CD4-positive, CD25-positive, alpha-beta regulatory T cell (primary cell): ENCODE measurements at regions not wholly inside any gene's neighbourhood (a gene's known extent, or its start where the extent isn't known, plus 50 kb on each side); places are given as distances from the start of the nearest gene placed in this dataset.
"Not testable (repeated sequence)": the region's sequence is repeated elsewhere in the genome, so short reads cannot be mapped to it uniquely, and the experiment has no call there.

Source experiments
- ATAC-seq, 2 donors: fragments of 150-1000 bp; cut with Tn5 transposase; one replicate each; pipeline ENCODE4 v1.10.0; 2021; ENCODE audit warnings: low read depth in 2 of 2, moderate number of reproducible peaks in 2 of 2, moderate library complexity in 1 of 2
- DNase-seq, 3 donors: peaks; one replicate each; pipeline versions ENCODE4 v3.0.0 to v3.0.0-alpha.2; 2012 to 2022; ENCODE audit warnings: mixed read lengths in 1 of 3
- H3K27ac ChIP-seq: one replicate; pipeline ENCODE4 v1.7.0; 2013; ENCODE audit warnings: mild to moderate bottlenecking, low read length; ENCODE audit not compliant: insufficient read depth, poor library complexity, severe bottlenecking
- H3K27me3 ChIP-seq: one replicate; pipeline ENCODE4 v1.7.0; 2013; ENCODE audit warnings: low read length; ENCODE audit not compliant: control insufficient read depth, insufficient read depth
- H3K36me3 ChIP-seq: one replicate; pipeline ENCODE4 v1.7.0; 2013; ENCODE audit warnings: mild to moderate bottlenecking, low read length, moderate library complexity; ENCODE audit not compliant: control insufficient read depth, insufficient read depth
- H3K4me1 ChIP-seq: 2 replicates; pipeline ENCODE4 v1.7.0; 2013; ENCODE audit warnings: mild to moderate bottlenecking, low read length; ENCODE audit not compliant: insufficient read depth, control insufficient read depth, poor library complexity, severe bottlenecking
- H3K4me3 ChIP-seq: one replicate; pipeline ENCODE4 v1.7.0; 2013; ENCODE audit warnings: low read depth, mild to moderate bottlenecking, low read length, moderate library complexity
- H3K9me3 ChIP-seq, 2 experiments: 1 replicate in 1 of 2; 2 replicates in 1 of 2; pipeline ENCODE4 v1.7.0; 2013; ENCODE audit warnings: low read length in 2 of 2, mild to moderate bottlenecking in 1 of 2, moderate library complexity in 1 of 2; ENCODE audit not compliant: control insufficient read depth in 2 of 2
- H3K27ac Mint-ChIP-seq, 3 donors: one replicate each; pipeline ENCODE4 v1.8.0; 2020 to 2022; ENCODE audit warnings: mild to moderate bottlenecking in 3 of 3, mixed read lengths in 3 of 3, moderate library complexity in 2 of 3
- H3K27me3 Mint-ChIP-seq: one replicate; pipeline ENCODE4 v1.8.0; 2022; ENCODE audit warnings: mild to moderate bottlenecking, mixed read lengths
- H3K36me3 Mint-ChIP-seq: one replicate; pipeline ENCODE4 v1.8.0; 2020; ENCODE audit warnings: mixed read lengths
- H3K4me1 Mint-ChIP-seq, 4 donors: one replicate each; pipeline ENCODE4 v1.8.0; 2020 to 2022; ENCODE audit warnings: mixed read lengths in 4 of 4, mild to moderate bottlenecking in 1 of 4
- H3K4me3 Mint-ChIP-seq, 4 donors: one replicate each; pipeline ENCODE4 v1.8.0; 2020 to 2022; ENCODE audit warnings: mild to moderate bottlenecking in 4 of 4, mixed read lengths in 4 of 4, moderate library complexity in 3 of 4
- H3K9me3 Mint-ChIP-seq, 7 donors: one replicate each; pipeline ENCODE4 v1.8.0; 2020 to 2022; ENCODE audit warnings: mixed read lengths in 7 of 7, mild to moderate bottlenecking in 3 of 7, moderate library complexity in 2 of 7

- Mint-ChIP-seq H3K4me3 (peak overlapping the region in 3 of 4 donors; percentile 24 to 60 (median 51)), H3K4me1 (peaks cover 0 to 13% (median 5%) of the 10 kb centered on the region in 4 donors), H3K27ac (peak overlapping the region in 1 of 3 donors; percentile 81)
- not testable (repeated sequence) for H3K9me3 Mint-ChIP-seq, H3K27me3 ChIP-seq, H3K4me1 ChIP-seq, H3K27me3 Mint-ChIP-seq, H3K36me3 ChIP-seq, H3K4me3 ChIP-seq, H3K36me3 Mint-ChIP-seq, H3K9me3 ChIP-seq
- ATAC-seq, result peak; percentile 11 to 27
- peak overlapping the region; percentile 60 for H3K27ac ChIP-seq
- peak in 2 of 3 donors; percentile 21 to 31 for DNase-seq
Observed at GRCh38 chr2:111463238-111463848, 342.6 kb downstream of the BCL2L11 start.

GRCh38 chr2:111463956-111464355, 343.2 kb downstream of the BCL2L11 start:
- Mint-ChIP-seq H3K4me3 (peak overlapping the region in 1 of 4 donors; percentile 51), H3K4me1 (peaks cover 0 to 13% (median 4%) of the 10 kb centered on the region in 4 donors), H3K27ac (peak overlapping the region in 1 of 3 donors; percentile 81)
- H3K27ac ChIP-seq, result peak overlapping the region; percentile 60
- ATAC-seq (peak; percentile 81 to 85), DNase-seq (peak in 2 of 3 donors; percentile 19 to 41)
- not testable (repeated sequence) for H3K9me3 ChIP-seq, H3K9me3 Mint-ChIP-seq, H3K27me3 ChIP-seq, H3K27me3 Mint-ChIP-seq, H3K4me1 ChIP-seq, H3K4me3 ChIP-seq, H3K36me3 ChIP-seq, H3K36me3 Mint-ChIP-seq

GRCh38 chr2:111464367-111464766, 343.7 kb downstream of the BCL2L11 start:
- H3K4me3 Mint-ChIP-seq, result not testable (repeated sequence)
- peak overlapping the region in 1 of 3 donors; percentile 32 for H3K27ac Mint-ChIP-seq

GRCh38 chr2:111465521-111465920, 344.8 kb downstream of the BCL2L11 start:
- peaks cover 0 to 17% (median 4%) of the 10 kb centered on the region in 4 donors for H3K4me1 Mint-ChIP-seq
- not testable (repeated sequence) for H3K27ac Mint-ChIP-seq, H3K36me3 ChIP-seq, H3K9me3 Mint-ChIP-seq, H3K27me3 Mint-ChIP-seq, H3K4me3 ChIP-seq, H3K4me3 Mint-ChIP-seq, H3K36me3 Mint-ChIP-seq, H3K27ac ChIP-seq, H3K4me1 ChIP-seq, ATAC-seq, H3K9me3 ChIP-seq, H3K27me3 ChIP-seq, DNase-seq

More at GRCh38 chr2:111464367-111464766, 343.7 kb downstream of the BCL2L11 start:
- H3K36me3 Mint-ChIP-seq, H3K9me3 Mint-ChIP-seq, H3K4me1 ChIP-seq, H3K27me3 ChIP-seq, DNase-seq, ATAC-seq, H3K36me3 ChIP-seq, H3K27me3 Mint-ChIP-seq, H3K9me3 ChIP-seq, H3K4me3 ChIP-seq: not testable (repeated sequence)
- H3K4me1 Mint-ChIP-seq, result peaks cover 0 to 13% (median 4%) of the 10 kb centered on the region in 4 donors
- H3K27ac ChIP-seq, result peak overlapping the region; percentile 47

GRCh38 chr2:111466744-111467143, 346.0 kb downstream of the BCL2L11 start:
- not testable (repeated sequence) for H3K9me3 Mint-ChIP-seq, H3K36me3 ChIP-seq, H3K27ac ChIP-seq, H3K9me3 ChIP-seq, H3K4me1 ChIP-seq, H3K27me3 Mint-ChIP-seq, H3K27ac Mint-ChIP-seq, H3K4me3 Mint-ChIP-seq, H3K4me3 ChIP-seq, H3K27me3 ChIP-seq, H3K36me3 Mint-ChIP-seq
- peaks cover 0 to 13% (median 4%) of the 10 kb centered on the region in 4 donors for H3K4me1 Mint-ChIP-seq
- ATAC-seq, result peak; percentile 63 to 77
- peak in 1 of 3 donors; percentile 33 for DNase-seq

- not testable (repeated sequence) for H3K4me3 Mint-ChIP-seq, H3K9me3 ChIP-seq, DNase-seq, H3K27ac ChIP-seq, H3K4me3 ChIP-seq, H3K27ac Mint-ChIP-seq, ATAC-seq, H3K27me3 ChIP-seq, H3K9me3 Mint-ChIP-seq, H3K27me3 Mint-ChIP-seq, H3K4me1 ChIP-seq, H3K36me3 Mint-ChIP-seq, H3K36me3 ChIP-seq
- H3K4me1 Mint-ChIP-seq, result peaks cover 3 to 16% (median 7%) of the 10 kb centered on the region in 4 donors
Observed at GRCh38 chr2:111470924-111471323, 350.2 kb downstream of the BCL2L11 start.

- H3K4me3 Mint-ChIP-seq, H3K9me3 Mint-ChIP-seq: not testable (repeated sequence)
- H3K4me1 Mint-ChIP-seq, result peaks cover 3 to 13% (median 7%) of the 10 kb centered on the region in 4 donors
Observed at GRCh38 chr2:111471791-111472530, 351.2 kb downstream of the BCL2L11 start.

More at GRCh38 chr2:111471791-111472530, 351.2 kb downstream of the BCL2L11 start:
- H3K27ac ChIP-seq, ATAC-seq, H3K9me3 ChIP-seq, H3K36me3 ChIP-seq, H3K4me1 ChIP-seq, H3K27me3 Mint-ChIP-seq, H3K36me3 Mint-ChIP-seq, DNase-seq, H3K4me3 ChIP-seq, H3K27ac Mint-ChIP-seq, H3K27me3 ChIP-seq: not testable (repeated sequence)
